Stimulated activated naive CD8-positive, alpha-beta T cell treated with anti-CD3 and anti-CD28 coated beads, Interleukin-15, amount 100 ng/mL, for 72 hours (primary cell): ENCODE measurements at regions not wholly inside any gene's neighbourhood (a gene's known extent, or its start where the extent isn't known, plus 50 kb on each side); places are given as distances from the start of the nearest gene placed in this dataset.

Source experiments
- ATAC-seq: fragments of 150-1000 bp; cut with Tn5 transposase; 2 replicates; pipeline ENCODE4 v1.10.0; 2021; ENCODE audit warnings: mild to moderate bottlenecking, moderate library complexity
- DNase-seq, 2 donors: peaks; one replicate each; pipeline ENCODE4 v3.0.0; 2021 to 2022
- H3K27ac Mint-ChIP-seq, 2 donors: one replicate each; pipeline ENCODE4 v1.8.0; 2022; ENCODE audit warnings: mild to moderate bottlenecking in 2 of 2, mixed read lengths in 2 of 2, moderate library complexity in 2 of 2
- H3K27me3 Mint-ChIP-seq: one replicate; pipeline ENCODE4 v1.8.0; 2022; ENCODE audit warnings: mixed read lengths
- H3K4me1 Mint-ChIP-seq: one replicate; pipeline ENCODE4 v1.8.0; 2022; ENCODE audit warnings: mild to moderate bottlenecking, mixed read lengths
- H3K4me3 Mint-ChIP-seq, 2 donors: one replicate each; pipeline ENCODE4 v1.8.0; 2022; ENCODE audit warnings: mild to moderate bottlenecking in 2 of 2, mixed read lengths in 2 of 2, moderate library complexity in 1 of 2
- H3K9me3 Mint-ChIP-seq, 2 donors: one replicate each; pipeline ENCODE4 v1.8.0; 2022; ENCODE audit warnings: mixed read lengths in 2 of 2

DNA sequence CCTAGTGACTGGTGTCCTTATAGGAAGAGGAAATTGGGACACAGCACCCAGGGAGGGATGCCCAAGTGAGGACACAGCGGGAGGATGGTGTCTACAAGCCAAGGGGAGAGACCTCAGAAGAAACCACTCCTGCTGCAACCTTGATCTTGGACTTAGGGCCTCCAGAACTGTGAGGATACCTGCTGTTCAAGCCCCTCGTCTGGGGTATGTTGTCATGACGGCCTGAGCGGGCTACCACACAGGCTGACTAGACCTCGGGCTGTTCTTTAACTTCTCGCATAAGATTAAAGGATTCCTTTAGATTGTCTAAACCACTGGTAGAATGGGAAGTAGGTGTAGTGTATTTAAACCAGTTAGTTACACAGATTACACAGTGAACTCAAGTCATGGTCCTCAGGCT is 138.3 kb downstream of the ASB1 start:
- Mint-ChIP-seq H3K4me1 (no peaks in the 10 kb centered on the region), H3K27me3 (no peaks in the 10 kb centered on the region), H3K4me3 (no peak overlapping the region), H3K27ac (peak overlapping the region in 1 of 2 donors; percentile 93), H3K9me3 (no peaks in the 10 kb centered on the region)
- ATAC-seq: no peak
- no peak for DNase-seq

DNA sequence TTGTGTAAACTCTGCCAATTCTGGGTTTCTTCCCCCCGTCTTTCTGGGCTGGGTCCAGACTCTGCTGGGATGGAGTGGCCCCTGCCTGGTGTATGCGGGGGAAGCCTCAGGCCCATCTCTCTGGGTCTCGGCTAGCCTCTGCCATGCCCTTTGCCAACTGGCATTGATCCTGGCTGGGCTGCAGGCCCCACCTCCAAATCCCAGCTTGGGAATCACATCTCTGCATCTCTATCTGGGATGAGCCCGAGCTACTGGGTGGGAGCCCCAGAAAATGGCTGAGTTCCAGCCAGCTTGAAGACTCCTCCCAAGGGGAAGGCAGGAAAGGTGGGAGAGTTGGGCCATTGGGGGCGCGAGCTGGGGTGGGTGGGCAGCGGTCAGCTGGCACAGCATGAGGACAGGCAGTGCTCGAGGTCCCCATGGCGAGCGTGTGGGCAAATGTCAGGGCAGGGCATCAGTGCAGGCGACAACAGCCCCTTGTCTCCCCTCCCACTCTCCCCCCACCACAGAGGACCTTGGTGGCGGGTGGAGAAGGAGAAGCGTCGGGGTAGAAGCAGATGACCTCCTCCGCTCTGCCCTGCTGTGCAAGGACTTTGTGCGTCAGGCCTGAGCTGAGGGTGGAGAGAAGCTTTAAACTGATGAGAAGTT is 139.4 kb downstream of the ASB1 start:
- Mint-ChIP-seq H3K27me3 (no peaks in the 10 kb centered on the region), H3K27ac (no peak overlapping the region), H3K4me3 (no peak overlapping the region), H3K4me1 (no peaks in the 10 kb centered on the region), H3K9me3 (no peaks in the 10 kb centered on the region)
- ATAC-seq (no peak), DNase-seq (no peak)

DNA sequence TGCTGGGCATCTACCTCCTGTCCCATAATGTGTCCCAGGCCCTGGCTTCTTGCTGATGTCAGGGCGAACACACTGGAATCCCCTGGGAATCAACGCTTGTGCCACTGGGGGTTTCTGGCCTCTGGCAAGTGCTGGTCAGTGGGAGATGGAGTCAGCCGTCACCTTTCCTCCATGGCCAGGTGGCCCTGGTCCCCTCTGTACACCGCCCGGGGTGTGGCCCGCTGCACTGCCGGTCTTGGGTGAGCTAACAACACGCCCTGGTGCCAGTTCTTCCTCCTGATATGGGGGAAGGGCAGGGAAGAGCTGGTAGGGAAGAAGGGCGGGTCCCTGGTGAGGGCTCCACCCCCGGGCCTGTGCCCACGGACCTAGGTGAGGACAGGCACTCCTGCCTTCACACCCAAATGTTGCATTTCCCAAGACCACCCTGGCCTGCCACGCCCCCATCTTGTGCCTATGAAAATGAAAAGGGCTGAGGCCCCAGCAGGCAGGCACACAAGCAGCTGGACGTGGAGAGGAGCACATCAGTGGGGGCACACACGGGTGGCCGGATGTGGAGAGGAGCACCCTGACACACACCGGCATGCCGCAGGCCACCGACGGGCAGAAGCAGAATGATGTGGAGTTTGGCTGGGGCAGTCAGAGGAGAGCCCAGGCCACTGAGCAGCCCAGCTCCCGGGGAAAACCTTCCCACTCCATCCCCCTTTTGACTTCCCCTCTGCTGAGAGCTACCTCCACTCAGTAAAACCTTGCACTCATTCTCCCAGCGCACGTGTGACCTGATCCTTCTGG is 140.5 kb downstream of the ASB1 start:
- no peak overlapping the region for H3K27ac Mint-ChIP-seq
- H3K4me3 Mint-ChIP-seq: no peak overlapping the region
- H3K9me3 Mint-ChIP-seq: no peaks in the 10 kb centered on the region
- no peaks in the 10 kb centered on the region for H3K27me3 Mint-ChIP-seq
- no peak for DNase-seq
- ATAC-seq: no peak
- no peaks in the 10 kb centered on the region for H3K4me1 Mint-ChIP-seq

DNA sequence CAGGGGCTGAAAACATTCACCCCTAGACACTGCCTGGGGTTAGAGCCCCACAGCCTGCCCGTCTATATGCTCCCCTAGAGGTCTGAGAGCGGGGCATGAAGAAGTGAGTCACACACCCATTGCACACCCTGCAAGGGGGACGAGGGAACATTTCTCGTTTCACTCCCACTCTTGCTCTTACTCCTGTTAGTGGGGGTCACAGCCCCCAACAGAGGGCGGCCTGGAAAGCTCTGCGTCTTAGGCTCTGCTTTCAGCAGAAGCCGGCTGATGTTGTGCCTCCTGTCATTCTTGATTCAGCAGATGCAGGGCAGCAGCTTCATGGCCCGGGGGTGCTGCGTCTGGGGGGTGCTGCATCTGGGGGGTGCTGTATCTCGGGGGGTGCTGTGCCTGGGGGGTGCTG is 141.3 kb downstream of the ASB1 start:
- Mint-ChIP-seq H3K27ac (no peak overlapping the region), H3K9me3 (no peaks in the 10 kb centered on the region), H3K4me1 (no peaks in the 10 kb centered on the region), H3K27me3 (no peaks in the 10 kb centered on the region), H3K4me3 (no peak overlapping the region)
- DNase-seq: no peak
- ATAC-seq: no peak

DNA sequence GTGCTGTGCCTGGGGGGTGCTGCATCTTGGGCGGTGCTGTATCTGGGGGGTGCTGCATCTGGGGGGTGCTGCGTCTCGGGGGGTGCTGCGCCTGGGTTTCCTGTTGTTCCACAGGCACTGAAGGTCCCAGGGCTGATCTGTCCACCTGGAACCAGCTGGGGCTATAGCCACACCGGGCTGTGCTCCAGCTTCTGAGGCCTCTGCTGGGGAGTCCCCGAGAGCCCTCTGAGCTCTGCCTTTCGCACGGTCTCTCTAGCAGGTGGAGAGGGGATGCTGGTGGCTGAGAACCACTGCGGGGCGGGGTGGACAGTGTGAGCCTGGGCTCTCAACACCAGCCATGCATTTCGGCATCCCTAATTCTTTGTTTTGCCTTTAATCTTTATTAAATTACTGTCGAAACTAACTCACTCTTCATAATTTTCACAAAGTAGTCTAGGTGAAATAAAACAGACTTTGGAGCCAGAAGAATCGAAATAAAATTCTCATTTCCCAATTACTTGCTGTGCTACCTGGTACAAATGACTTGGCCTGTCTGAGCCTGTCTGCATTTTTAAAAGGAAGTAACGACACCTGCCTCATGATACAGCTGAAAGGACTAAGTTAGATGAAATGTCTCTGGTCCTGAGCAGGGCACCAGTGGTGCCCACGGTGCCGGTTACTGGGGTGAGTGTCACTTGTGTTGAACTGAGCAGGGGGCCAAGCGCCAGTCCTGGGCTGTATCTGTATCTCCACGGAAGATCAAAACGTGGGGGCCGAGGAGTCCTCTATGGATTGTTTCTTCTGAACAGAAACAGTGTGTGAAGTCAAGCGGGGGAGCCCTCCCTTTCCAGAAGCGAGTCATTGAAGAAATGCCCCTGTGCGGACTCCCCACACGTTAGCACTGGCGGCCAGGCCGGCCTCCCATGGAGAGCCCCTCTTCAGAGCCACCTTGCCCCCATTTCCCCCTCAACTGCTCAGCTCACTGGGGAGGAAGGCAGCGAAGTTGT is 142.0 kb downstream of the ASB1 start:
- no peaks in the 10 kb centered on the region for H3K27me3 Mint-ChIP-seq
- no peak overlapping the region for H3K4me3 Mint-ChIP-seq

DNA sequence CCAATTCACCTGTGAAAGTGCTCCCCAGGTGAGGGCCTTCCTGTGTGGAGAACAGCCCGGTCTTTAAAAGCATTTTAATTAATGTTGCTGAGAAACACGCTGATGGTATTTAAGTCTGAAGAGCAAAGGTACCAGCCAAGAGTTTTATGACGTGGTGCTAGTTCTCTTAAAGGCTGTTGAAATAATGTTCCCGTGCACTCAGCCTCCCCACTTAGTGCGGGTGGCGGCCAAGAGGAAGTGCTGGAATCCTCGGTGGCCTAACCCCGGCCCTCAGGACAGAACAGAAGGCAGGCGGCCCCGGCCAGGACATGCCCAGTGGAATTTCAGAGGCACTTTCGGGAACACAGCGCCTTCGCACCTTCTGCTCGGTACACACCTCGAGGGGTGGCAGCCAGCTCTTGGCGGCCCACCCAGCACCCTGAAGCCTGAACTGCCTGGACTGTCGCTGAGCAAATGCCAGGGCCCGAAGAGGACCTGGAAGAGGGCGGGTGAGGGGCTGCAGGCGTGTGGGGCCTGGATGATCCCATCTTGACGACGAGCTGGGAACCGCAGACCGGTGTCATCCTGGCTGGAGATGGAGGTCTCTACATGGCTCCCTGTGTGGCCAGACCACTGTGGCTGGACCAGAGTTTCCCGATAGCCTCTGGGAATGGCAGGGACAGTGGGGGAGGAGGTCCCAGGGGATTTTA is 142.9 kb downstream of the ASB1 start:
- Mint-ChIP-seq H3K4me3 (no peak overlapping the region), H3K4me1 (no peaks in the 10 kb centered on the region), H3K27me3 (no peaks in the 10 kb centered on the region), H3K27ac (no peak overlapping the region), H3K9me3 (no peaks in the 10 kb centered on the region)
- DNase-seq: no peak
- ATAC-seq: no peak

More for the DNA sequence above, 142.0 kb downstream of the ASB1 start:
- ATAC-seq: no peak
- DNase-seq: no peak
- Mint-ChIP-seq H3K4me1 (no peaks in the 10 kb centered on the region), H3K9me3 (no peaks in the 10 kb centered on the region), H3K27ac (no peak overlapping the region)

DNA sequence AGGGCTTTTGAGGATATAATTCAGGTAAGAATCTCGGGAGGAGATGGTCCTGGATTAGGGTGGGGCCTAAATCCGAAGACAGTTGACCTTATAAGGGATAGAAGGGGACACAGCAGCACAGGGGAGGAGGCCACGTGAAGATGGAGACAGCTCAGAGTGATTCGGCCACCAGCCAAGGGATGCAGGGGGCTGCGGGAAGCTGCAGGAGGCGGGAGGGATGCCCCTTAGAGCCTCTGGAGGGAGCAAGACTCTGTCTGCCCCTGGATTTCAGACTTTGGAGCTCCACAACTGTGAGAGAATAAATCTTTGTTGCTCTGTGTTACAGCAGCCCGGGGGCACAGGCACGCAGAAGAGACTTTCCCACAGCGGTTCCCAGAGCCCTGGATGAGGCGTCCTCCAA is 143.7 kb downstream of the ASB1 start:
- Mint-ChIP-seq H3K4me3 (no peak overlapping the region), H3K4me1 (no peaks in the 10 kb centered on the region), H3K27ac (no peak overlapping the region), H3K27me3 (no peaks in the 10 kb centered on the region), H3K9me3 (no peaks in the 10 kb centered on the region)
- ATAC-seq (no peak), DNase-seq (no peak)

DNA sequence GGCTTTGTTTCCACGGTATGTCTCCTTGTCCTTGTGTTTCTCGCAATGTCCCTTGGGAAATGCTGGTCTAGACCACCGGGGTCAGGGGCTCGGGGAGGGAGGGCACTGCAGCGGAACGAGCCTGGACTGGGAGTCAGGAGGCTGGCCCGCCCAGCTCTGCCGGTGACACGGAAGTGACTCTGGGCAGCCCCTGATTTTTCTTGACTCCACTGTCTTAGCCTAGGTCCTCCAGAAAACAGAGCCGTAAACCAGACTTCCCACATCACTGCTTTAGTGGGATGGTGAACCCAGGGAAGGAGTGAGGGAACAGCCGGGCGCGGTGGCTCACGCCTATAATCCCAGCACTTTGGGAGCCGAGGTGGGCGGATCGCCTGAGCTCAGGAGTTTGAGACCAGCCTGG is 144.2 kb downstream of the ASB1 start:
- no peak overlapping the region for H3K27ac Mint-ChIP-seq
- H3K9me3 Mint-ChIP-seq: no peaks in the 10 kb centered on the region
- H3K27me3 Mint-ChIP-seq: no peaks in the 10 kb centered on the region
- H3K4me1 Mint-ChIP-seq: no peaks in the 10 kb centered on the region
- DNase-seq: no peak
- H3K4me3 Mint-ChIP-seq: no peak overlapping the region
- no peak for ATAC-seq

DNA sequence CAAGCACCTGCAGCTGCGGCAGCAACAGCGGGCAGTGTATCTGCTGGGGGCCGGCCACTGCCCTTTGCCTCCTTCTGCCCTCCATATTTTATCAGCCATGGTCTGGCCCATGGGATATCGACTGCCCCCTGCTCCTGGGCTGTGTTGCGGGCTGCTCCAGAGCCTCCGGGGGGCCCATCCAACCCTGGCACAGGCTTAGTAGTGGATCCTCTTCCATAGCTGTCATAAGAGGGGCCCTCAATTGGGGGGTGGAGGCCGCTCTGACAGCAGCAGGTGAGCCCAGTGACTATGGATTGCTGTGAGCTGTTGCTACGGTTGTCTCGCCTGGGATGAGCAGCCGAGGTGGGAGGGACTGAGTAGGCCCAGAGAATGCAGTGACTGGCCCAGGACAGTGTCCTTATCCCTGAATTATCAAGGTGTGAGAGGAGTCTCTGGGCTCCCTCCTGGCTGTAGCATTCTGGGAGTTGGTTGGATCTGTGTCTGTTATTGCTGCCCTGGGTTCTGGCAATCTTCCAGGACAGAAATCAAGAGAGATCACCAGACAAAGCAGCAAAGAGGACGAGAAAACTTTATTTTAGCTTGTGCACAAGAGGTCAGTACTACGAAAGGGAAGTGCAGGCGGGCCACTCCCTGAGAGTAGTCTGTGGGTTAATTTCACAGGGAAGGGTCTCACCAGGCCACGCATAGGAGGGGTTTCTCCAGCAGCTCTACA is 145.1 kb downstream of the ASB1 start:
- no peaks in the 10 kb centered on the region for H3K9me3 Mint-ChIP-seq

DNA sequence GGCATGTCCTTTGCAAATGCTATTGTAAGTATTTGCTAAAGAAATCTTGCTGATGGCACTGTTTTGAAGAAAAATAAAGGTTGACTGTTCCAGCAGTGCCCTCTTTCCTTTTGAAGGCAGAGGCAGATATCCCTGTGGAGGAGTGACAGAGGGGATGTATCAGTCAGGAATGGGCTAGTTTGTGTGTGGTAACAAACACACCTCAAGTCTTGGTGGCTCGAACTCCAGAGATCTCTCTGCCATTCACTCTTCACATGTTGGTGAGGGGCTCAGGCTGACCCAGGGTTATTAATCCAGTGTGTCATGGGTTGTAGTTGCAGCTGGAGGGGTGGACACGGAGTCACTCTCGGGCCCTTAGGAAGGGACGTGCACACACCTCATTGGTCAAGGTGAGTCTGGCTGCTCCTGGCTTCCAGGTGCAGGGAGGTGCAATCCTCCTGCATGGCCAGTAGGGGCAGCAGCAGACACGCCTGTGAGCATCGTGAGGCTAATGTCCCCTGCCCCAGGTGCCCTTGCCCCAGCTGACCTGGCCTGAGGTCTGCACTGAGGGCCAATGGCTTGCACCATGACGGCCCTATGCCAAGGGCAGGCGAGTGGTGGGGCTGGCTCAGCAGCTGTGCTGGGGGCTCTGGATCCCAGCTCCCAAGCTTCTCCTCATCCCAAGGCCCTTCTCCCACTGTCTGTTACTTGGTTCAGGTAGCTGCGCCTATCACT is 146.5 kb downstream of the ASB1 start:
- Mint-ChIP-seq H3K4me3 (no peak overlapping the region), H3K9me3 (no peaks in the 10 kb centered on the region), H3K27ac (no peak overlapping the region), H3K27me3 (no peaks in the 10 kb centered on the region), H3K4me1 (no peaks in the 10 kb centered on the region)
- peak; percentile 55 for ATAC-seq
- DNase-seq: peak; percentile 25 to 29

More for the DNA sequence above, 145.1 kb downstream of the ASB1 start:
- H3K27ac Mint-ChIP-seq: no peak overlapping the region
- H3K4me3 Mint-ChIP-seq: no peak overlapping the region
- ATAC-seq: no peak
- no peaks in the 10 kb centered on the region for H3K27me3 Mint-ChIP-seq
- DNase-seq: no peak
- no peaks in the 10 kb centered on the region for H3K4me1 Mint-ChIP-seq

DNA sequence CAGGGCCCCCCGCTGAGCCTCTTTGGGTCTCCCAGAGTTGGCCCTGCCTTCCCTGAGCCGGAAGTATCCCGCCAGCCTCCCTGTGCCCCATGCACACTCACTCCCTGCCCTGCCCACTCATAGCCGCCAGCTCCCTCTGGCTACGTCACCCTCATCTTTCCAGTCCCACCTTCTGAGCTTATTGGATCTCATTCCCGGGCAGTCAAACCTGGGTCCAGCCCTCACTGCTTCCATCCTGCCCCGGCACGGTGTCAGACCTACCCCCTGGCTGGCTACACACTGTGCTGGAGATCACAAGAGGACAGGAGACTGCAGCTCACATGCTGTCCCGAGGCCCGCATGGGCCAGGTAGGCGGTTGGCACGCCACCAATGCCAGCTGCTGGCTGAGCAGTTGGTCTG is 147.2 kb downstream of the ASB1 start:
- Mint-ChIP-seq H3K27me3 (no peaks in the 10 kb centered on the region), H3K4me3 (no peak overlapping the region), H3K27ac (no peak overlapping the region), H3K4me1 (no peaks in the 10 kb centered on the region), H3K9me3 (no peaks in the 10 kb centered on the region)
- ATAC-seq (no peak), DNase-seq (peak in 1 of 2 donors; percentile 6)

DNA sequence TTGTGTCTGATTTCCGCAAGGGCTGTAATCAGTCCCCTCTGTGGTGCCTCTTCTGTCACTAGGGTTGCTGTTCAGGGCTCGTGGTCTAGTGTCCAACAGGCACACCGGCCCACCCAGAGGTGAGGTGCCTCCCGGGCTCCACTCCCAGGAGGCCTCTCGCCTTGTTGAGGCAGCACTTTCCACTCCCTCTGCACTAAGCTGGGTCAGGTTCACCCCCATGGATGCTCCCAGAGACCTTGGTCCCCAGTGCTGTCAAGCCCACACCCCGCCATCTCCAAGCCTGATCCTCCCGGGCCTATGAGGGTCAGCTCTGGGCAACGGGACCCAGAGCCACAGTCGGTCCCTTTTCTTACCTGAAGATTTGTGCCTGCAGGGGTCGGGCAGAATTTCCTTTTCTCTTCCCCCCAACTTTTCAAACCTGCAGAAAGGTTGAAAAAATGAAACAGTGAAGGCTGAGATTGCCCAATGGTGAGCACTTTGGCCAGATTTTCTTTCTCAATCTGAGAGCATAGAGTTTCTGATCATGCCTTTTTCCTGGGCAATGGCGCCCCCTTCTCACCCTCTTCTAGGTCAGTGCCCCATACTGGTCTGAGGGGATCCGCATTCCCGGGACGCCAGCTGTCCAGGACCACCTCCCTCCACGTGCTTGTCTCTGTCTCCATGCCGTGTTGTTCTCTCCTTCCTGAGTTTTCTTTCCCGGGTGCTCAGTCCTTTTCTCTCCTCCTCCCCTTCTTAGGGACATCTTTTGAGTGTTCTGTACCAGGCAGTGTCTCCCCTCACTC is 148.0 kb downstream of the ASB1 start:
- no peak for ATAC-seq
- Mint-ChIP-seq H3K27me3 (peaks cover 5% of the 10 kb centered on the region), H3K9me3 (no peaks in the 10 kb centered on the region), H3K27ac (no peak overlapping the region), H3K4me1 (no peaks in the 10 kb centered on the region), H3K4me3 (no peak overlapping the region)
- peak in 1 of 2 donors; percentile 7 for DNase-seq

DNA sequence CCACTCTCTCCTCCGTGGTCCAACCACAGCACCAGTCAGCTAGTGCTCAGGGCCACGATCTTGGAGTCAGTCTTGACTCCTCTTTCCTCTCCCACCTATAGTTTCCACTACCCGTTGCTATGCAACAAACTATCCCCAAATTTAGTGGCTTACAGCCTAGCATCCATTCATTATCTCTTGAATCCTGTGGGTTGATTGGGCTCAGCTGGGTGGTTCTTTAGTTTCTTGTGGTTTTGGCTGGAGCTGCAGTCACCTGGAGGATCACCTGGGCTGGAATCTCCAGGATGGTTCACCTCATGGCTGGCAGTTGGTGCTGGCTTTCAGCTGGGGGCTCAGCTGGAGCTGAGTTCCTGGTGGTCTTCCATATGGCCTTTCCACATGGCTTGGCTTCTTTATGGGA is 149.9 kb downstream of the ASB1 start:
- Mint-ChIP-seq H3K27ac (no peak overlapping the region), H3K27me3 (peaks cover 15% of the 10 kb centered on the region), H3K4me1 (no peaks in the 10 kb centered on the region), H3K9me3 (no peaks in the 10 kb centered on the region), H3K4me3 (no peak overlapping the region)
- no peak for ATAC-seq
- peak in 1 of 2 donors; percentile 3 for DNase-seq

DNA sequence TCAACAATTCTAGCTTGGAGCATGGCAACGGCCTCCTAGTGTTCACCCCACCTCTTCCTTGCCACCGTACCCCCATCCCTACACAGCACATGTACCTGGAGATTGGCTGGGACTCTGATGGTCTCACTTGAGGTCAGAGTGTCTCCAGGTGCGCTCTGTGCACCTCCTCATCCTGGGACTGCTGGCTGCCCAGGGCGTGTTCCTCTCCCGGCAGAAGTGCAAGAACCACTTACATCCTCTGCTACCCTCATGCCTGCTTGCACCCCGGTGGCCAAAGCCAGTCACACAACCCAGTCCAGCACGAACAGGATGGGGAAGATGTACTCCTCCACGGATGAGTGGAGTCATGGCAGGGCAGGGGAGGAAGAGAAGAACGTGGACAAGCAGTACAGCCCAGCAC is 151.5 kb downstream of the ASB1 start:
- Mint-ChIP-seq H3K9me3 (peaks cover 0 to 9% of the 10 kb centered on the region in 2 donors), H3K4me1 (no peaks in the 10 kb centered on the region), H3K27ac (no peak overlapping the region), H3K27me3 (peaks cover 15% of the 10 kb centered on the region), H3K4me3 (no peak overlapping the region)
- peak in 1 of 2 donors; percentile 4 for DNase-seq
- ATAC-seq: no peak
